Lower lobe of right lung (tissue), 1 donor: ENCODE measurements at regions not wholly inside any gene's neighbourhood (a gene's known extent, or its start where the extent isn't known, plus 50 kb on each side); places are given as distances from the start of the nearest gene placed in this dataset. TPM values are rescaled to one million over a fixed set of nuclear protein-coding genes. Genes with fewer than 3 reads are reported as not detected.

Source experiments
- microRNA-seq: library from miRNA; unstranded; fragments of <30 nt; microRNA quantifications from one replicate; pipeline ENCODE4 v1.2.0, GENCODE V29; 2020; ENCODE audit warnings: borderline number of aligned reads
- donor health status: DM: no; HTN: yes; CAD: no; lungs with severe emphysema.

Small RNAs in the stretch of these regions (microRNA-seq; reads per million reads assigned to microRNA genes)
- gene MIR550A2 (not detected), gene MIR550B2 (not detected)
